ENCODE measurements at regions not wholly inside any gene's neighbourhood (a gene's known extent, or its start where the extent isn't known, plus 50 kb on each side); places are given as distances from the start of the nearest gene placed in this dataset.
"Not testable (repeated sequence)": the region's sequence is repeated elsewhere in the genome, so short reads cannot be mapped to it uniquely, and the experiment has no call there.

GRCh38 chr2:8611246-8611645 is 70.6 kb upstream of the ID2 start:
- no peak for DNase-seq

- no peak for DNase-seq
These were observed 70.2 kb upstream of the ID2 start for GRCh38 chr2:8611700-8612099.

GRCh38 chr2:8612734-8613179 is 69.1 kb upstream of the ID2 start:
- DNase-seq: no peak

- not testable (repeated sequence) for DNase-seq
These were observed 68.5 kb upstream of the ID2 start for GRCh38 chr2:8613207-8613999.

- no peak for DNase-seq
These were observed 67.2 kb upstream of the ID2 start for GRCh38 chr2:8614646-8615045.

GRCh38 chr2:8615252-8615575 is 66.6 kb upstream of the ID2 start:
- DNase-seq: no peak

GRCh38 chr2:8615576-8616281 is 66.1 kb upstream of the ID2 start:
- DNase-seq: no peak

GRCh38 chr2:8617048-8617447 is 64.8 kb upstream of the ID2 start:
- DNase-seq: no peak

- DNase-seq: no peak
These were observed 64.3 kb upstream of the ID2 start for GRCh38 chr2:8617590-8617989.

- no peak for DNase-seq
These were observed 62.8 kb upstream of the ID2 start for GRCh38 chr2:8619071-8619470.

- DNase-seq: no peak
These were observed 61.1 kb upstream of the ID2 start for GRCh38 chr2:8620611-8621382.

- no peak for DNase-seq
These were observed 59.5 kb upstream of the ID2 start for GRCh38 chr2:8622199-8622911.

GRCh38 chr2:8622924-8623465 is 58.9 kb upstream of the ID2 start:
- no peak for DNase-seq

- no peak for DNase-seq
These were observed 58.3 kb upstream of the ID2 start for GRCh38 chr2:8623576-8623957.

GRCh38 chr2:8623958-8624591 is 57.8 kb upstream of the ID2 start:
- no peak for DNase-seq

GRCh38 chr2:8624855-8625398 is 56.9 kb upstream of the ID2 start:
- no peak for DNase-seq

- no peak for DNase-seq
These were observed 56.2 kb upstream of the ID2 start for GRCh38 chr2:8625399-8626300.

GRCh38 chr2:8626572-8626971 is 55.3 kb upstream of the ID2 start:
- DNase-seq: no peak

GRCh38 chr2:8627019-8627691 is 54.7 kb upstream of the ID2 start:
- no peak for DNase-seq

- DNase-seq: no peak
These were observed 54.2 kb upstream of the ID2 start for GRCh38 chr2:8627692-8628085.

All from activated CD4-positive, alpha-beta T cell treated with anti-CD3 and anti-CD28 coated beads, Interleukin-2, amount 50 U/mL, for 16 hours (primary cell).